HEK293 (cell line): ENCODE measurements at regions not wholly inside any gene's neighbourhood (a gene's known extent, or its start where the extent isn't known, plus 50 kb on each side); places are given as distances from the start of the nearest gene placed in this dataset.

Source experiments
- CTCF ChIA-PET: fragments of 350-600 bp; formaldehyde crosslinking; extraction: SDS; loops from one replicate; lab custom pipeline; 2021; ENCODE audit warnings: antibody characterized with exemption; lab: Yijun Ruan, JAX
- POLR2A ChIA-PET: fragments of 300-600 bp; formaldehyde crosslinking; extraction: SDS; loops from one replicate; lab custom pipeline; 2020; ENCODE audit warnings: antibody characterized with exemption, inconsistent platforms; lab: Yijun Ruan, JAX
- H3K27ac ChIP-seq: fragments of 200-500 bp; sonication (Bioruptor generic); 2 replicates; pipeline ENCODE4 v1.5.1; 2014; ENCODE audit warnings: low read depth, low read length, control low read depth, inconsistent platforms; ENCODE audit errors: extremely low read depth
- H3K36me3 ChIP-seq, 2 experiments: fragments of 200-500 bp in 1 of 2; sonication (Bioruptor generic) in 1 of 2; 1 replicate in 1 of 2; 2 replicates in 1 of 2; pipeline ENCODE4 v1.5.1; 2014 to 2017; ENCODE audit warnings: inconsistent platforms in 2 of 2, low read length in 2 of 2; ENCODE audit not compliant: control insufficient read depth in 2 of 2, insufficient read depth in 1 of 2
- H3K4me1 ChIP-seq: fragments of 200-500 bp; sonication (Bioruptor generic); 2 replicates; pipeline ENCODE4 v1.5.1; 2014; ENCODE audit warnings: mild to moderate bottlenecking, low read length, inconsistent platforms; ENCODE audit not compliant: control insufficient read depth, insufficient read depth
- H3K4me3 ChIP-seq: 2 replicates; pipeline ENCODE4 v1.5.1; 2011; ENCODE audit warnings: low read depth, mild to moderate bottlenecking, control low read depth, low read length, moderate library complexity
- H3K9me3 ChIP-seq: fragments of 200-500 bp; sonication (Bioruptor generic); 2 replicates; pipeline ENCODE4 v1.5.1; 2014; ENCODE audit warnings: low read depth, low read length, inconsistent platforms; ENCODE audit not compliant: control insufficient read depth, insufficient read depth
- HOXD13 ChIP-seq: sonication (generic); formaldehyde crosslinking; IDR thresholded peaks from 2 replicates; pipeline ENCODE4 v1.8.0; 2022; ENCODE audit warnings: missing genetic modification reagents, borderline replicate concordance
- SETDB1 ChIP-seq: IDR thresholded peaks from one replicate; pipeline ENCODE4 v1.6.1; 2017; ENCODE audit warnings: mild to moderate bottlenecking, low read length, moderate library complexity, mixed read lengths; ENCODE audit not compliant: insufficient read length
- TCF7L2 ChIP-seq: IDR thresholded peaks from 2 replicates; pipeline ENCODE4 v1.6.1; 2011; ENCODE audit warnings: low read depth, mild to moderate bottlenecking, inconsistent platforms, low read length, moderate library complexity, borderline replicate concordance
- ZFP69B ChIP-seq: fragments of 450-650 bp; formaldehyde crosslinking; IDR thresholded peaks from 2 replicates; pipeline ENCODE4 v1.5.1; 2016; ENCODE audit warnings: missing biosample characterization, missing genetic modification characterization
- ZNF112 ChIP-seq: fragments of 450-650 bp; formaldehyde crosslinking; IDR thresholded peaks from 2 replicates; pipeline ENCODE4 v1.5.0; 2017; ENCODE audit warnings: missing biosample characterization, missing genetic modification characterization
- ZNF121 ChIP-seq: fragments of 450-650 bp; formaldehyde crosslinking; IDR thresholded peaks from 2 replicates; pipeline ENCODE4 v1.5.1; 2016; ENCODE audit warnings: missing biosample characterization, missing genetic modification characterization
- ZNF157 ChIP-seq: fragments of 450-650 bp; formaldehyde crosslinking; IDR thresholded peaks from 2 replicates; pipeline ENCODE4 v1.5.1; 2016; ENCODE audit warnings: missing biosample characterization, missing genetic modification characterization
- ZNF16 ChIP-seq: fragments of 450-650 bp; formaldehyde crosslinking; IDR thresholded peaks from 2 replicates; pipeline ENCODE4 v1.5.1; 2016; ENCODE audit warnings: low read depth, missing biosample characterization, missing genetic modification characterization
- ZNF292 ChIP-seq: fragments of 450-650 bp; formaldehyde crosslinking; IDR thresholded peaks from 2 replicates; pipeline ENCODE4 v1.5.1; 2016; ENCODE audit warnings: low read depth, missing biosample characterization, missing genetic modification characterization, borderline replicate concordance
- ZNF302 ChIP-seq: fragments of 450-650 bp; formaldehyde crosslinking; IDR thresholded peaks from 2 replicates; pipeline ENCODE4 v1.5.1; 2016; ENCODE audit warnings: missing biosample characterization, missing genetic modification characterization, low read depth
- ZNF324 ChIP-seq: fragments of 450-650 bp; formaldehyde crosslinking; IDR thresholded peaks from 2 replicates; pipeline ENCODE4 v1.5.1; 2016; ENCODE audit warnings: missing biosample characterization, missing genetic modification characterization
- ZNF48 ChIP-seq: fragments of 450-650 bp; formaldehyde crosslinking; IDR thresholded peaks from 2 replicates; pipeline ENCODE4 v1.5.1; 2016; ENCODE audit warnings: missing biosample characterization, missing genetic modification characterization
- ZNF521 ChIP-seq: fragments of 450-650 bp; formaldehyde crosslinking; IDR thresholded peaks from 2 replicates; pipeline ENCODE4 v1.5.1; 2017; ENCODE audit warnings: missing biosample characterization, mild to moderate bottlenecking, missing genetic modification characterization
- ZNF530 ChIP-seq: fragments of 450-650 bp; formaldehyde crosslinking; IDR thresholded peaks from 2 replicates; pipeline ENCODE4 v1.5.1; 2016; ENCODE audit warnings: low read depth, missing biosample characterization, missing genetic modification characterization
- ZNF677 ChIP-seq: fragments of 450-650 bp; IDR thresholded peaks from 2 replicates; pipeline ENCODE4 v1.5.0; 2018; ENCODE audit warnings: missing biosample characterization, mild to moderate bottlenecking, missing genetic modification characterization, moderate library complexity
- ZNF791 ChIP-seq: fragments of 450-650 bp; formaldehyde crosslinking; IDR thresholded peaks from 2 replicates; pipeline ENCODE4 v1.5.1; 2016; ENCODE audit warnings: missing biosample characterization, missing genetic modification characterization
- ZNF830 ChIP-seq: fragments of 450-650 bp; IDR thresholded peaks from 2 replicates; pipeline ENCODE4 v1.5.0; 2018; ENCODE audit warnings: missing biosample characterization, missing genetic modification characterization, low read depth, mild to moderate bottlenecking, moderate library complexity
- TF ChIP-seq, protein P1 (sequence below): fragments of 450-650 bp; formaldehyde crosslinking; IDR thresholded peaks from 2 replicates; pipeline ENCODE4 v1.5.1; 2016; ENCODE audit warnings: missing biosample characterization, missing genetic modification characterization
- TF ChIP-seq, protein P2 (sequence below): fragments of 450-650 bp; formaldehyde crosslinking; IDR thresholded peaks from 2 replicates; pipeline ENCODE4 v1.5.1; 2016; ENCODE audit warnings: missing biosample characterization, missing genetic modification characterization, borderline replicate concordance
- TF ChIP-seq, protein P3 (sequence below): fragments of 450-650 bp; formaldehyde crosslinking; IDR thresholded peaks from 2 replicates; pipeline ENCODE4 v1.5.1; 2016; ENCODE audit warnings: missing biosample characterization, missing genetic modification characterization
- TF ChIP-seq, protein P4 (sequence below): fragments of 450-650 bp; formaldehyde crosslinking; IDR thresholded peaks from 2 replicates; pipeline ENCODE4 v1.5.1; 2016; ENCODE audit warnings: missing biosample characterization, missing genetic modification characterization
- TF ChIP-seq, protein P5 (sequence below): fragments of 450-650 bp; formaldehyde crosslinking; IDR thresholded peaks from 2 replicates; pipeline ENCODE4 v1.5.1; 2017; ENCODE audit warnings: missing biosample characterization, missing genetic modification characterization

DNA sequence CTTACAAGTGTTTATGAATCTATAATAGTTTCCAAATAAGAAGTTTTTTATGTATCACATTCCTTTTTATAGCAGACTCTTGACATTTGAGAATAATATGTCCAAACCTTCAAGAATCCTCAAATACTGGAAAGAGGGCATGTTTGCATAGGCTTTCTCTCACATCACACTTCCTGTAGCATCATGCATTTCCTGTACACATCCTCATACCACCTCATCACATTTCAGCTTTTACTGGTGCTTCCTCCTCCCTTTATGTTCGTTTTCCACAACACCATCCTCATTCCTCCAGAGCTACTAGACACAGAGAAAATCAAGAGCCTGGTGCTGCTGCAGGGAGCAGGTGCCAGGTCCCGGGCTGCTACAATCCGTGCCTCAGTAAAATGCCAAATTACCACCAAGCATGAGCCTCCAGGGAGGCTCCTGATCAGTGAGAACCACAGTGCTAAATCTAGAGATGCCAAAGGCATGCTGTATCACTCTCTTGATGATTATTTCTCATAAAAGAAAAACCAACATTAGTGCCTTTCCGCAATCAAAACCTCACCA lies 137.7 kb upstream of the CYP1B1 start:
- TF ChIP-seq ZNF157 (tag by site-specific recombination) (no peak), ZNF521 (no peak), ZNF292 (no peak), ZNF121 (tag by site-specific recombination) (no peak), ZNF530 (no peak), ZNF112 (tag by site-specific recombination) (no peak), ZNF48 (tag by site-specific recombination) (no peak), ZNF830 (tag by site-specific recombination) (no peak), TCF7L2 (no peak), ZNF677 (no peak), SETDB1 (no peak)
- TF ChIP-seq, protein P1, sequence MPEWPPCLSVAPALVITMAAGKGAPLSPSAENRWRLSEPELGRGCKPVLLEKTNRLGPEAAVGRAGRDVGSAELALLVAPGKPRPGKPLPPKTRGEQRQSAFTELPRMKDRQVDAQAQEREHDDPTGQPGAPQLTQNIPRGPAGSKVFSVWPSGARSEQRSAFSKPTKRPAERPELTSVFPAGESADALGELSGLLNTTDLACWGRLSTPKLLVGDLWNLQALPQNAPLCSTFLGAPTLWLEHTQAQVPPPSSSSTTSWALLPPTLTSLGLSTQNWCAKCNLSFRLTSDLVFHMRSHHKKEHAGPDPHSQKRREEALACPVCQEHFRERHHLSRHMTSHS (tag by site-specific recombination) = no peak
- TF ChIP-seq, protein P2, sequence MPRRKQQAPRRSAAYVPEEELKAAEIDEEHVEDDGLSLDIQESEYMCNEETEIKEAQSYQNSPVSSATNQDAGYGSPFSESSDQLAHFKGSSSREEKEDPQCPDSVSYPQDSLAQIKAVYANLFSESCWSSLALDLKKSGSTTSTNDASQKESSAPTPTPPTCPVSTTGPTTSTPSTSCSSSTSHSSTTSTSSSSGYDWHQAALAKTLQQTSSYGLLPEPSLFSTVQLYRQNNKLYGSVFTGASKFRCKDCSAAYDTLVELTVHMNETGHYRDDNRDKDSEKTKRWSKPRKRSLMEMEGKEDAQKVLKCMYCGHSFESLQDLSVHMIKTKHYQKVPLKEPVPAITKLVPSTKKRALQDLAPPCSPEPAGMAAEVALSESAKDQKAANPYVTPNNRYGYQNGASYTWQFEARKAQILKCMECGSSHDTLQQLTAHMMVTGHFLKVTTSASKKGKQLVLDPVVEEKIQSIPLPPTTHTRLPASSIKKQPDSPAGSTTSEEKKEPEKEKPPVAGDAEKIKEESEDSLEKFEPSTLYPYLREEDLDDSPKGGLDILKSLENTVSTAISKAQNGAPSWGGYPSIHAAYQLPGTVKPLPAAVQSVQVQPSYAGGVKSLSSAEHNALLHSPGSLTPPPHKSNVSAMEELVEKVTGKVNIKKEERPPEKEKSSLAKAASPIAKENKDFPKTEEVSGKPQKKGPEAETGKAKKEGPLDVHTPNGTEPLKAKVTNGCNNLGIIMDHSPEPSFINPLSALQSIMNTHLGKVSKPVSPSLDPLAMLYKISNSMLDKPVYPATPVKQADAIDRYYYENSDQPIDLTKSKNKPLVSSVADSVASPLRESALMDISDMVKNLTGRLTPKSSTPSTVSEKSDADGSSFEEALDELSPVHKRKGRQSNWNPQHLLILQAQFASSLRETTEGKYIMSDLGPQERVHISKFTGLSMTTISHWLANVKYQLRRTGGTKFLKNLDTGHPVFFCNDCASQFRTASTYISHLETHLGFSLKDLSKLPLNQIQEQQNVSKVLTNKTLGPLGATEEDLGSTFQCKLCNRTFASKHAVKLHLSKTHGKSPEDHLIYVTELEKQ (tag by site-specific recombination) = no peak
- Histone ChIP-seq H3K4me3 (no peak overlapping the region), H3K27ac (no peak overlapping the region), H3K9me3 (no peaks in the 10 kb centered on the region), H3K36me3 (no peaks in the 10 kb centered on the region), H3K4me1 (no peaks in the 10 kb centered on the region)
- ChIA-PET CTCF (no interaction called here), POLR2A (no interaction called here)

DNA sequence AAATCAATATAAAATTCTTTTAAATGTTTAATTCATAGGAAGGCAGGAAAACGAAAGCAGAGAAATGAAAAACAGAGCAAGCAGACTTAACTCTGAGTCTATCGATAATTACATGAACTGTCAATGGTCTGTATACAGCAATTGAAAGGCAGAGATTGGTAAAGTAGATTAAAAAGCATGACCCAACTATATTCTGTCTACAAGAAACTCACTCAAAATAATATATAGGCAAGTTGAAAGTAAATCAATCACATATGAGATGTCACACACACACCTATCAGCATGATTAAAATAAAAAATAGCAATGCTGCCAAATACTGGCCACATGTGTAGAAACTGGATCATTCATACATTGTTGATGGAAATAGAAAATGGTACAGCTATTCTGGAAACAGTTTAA lies 136.4 kb upstream of the CYP1B1 start:
- no peak overlapping the region for H3K27ac ChIP-seq
- TF ChIP-seq ZNF302 (tag by site-specific recombination) = no peak
- peak; percentile 97 for TF ChIP-seq SETDB1
- H3K9me3 ChIP-seq = no peaks in the 10 kb centered on the region
- no peaks in the 10 kb centered on the region for H3K36me3 ChIP-seq
- CTCF ChIA-PET = no interaction called here
- no peak overlapping the region for H3K4me3 ChIP-seq
- no peaks in the 10 kb centered on the region for H3K4me1 ChIP-seq
- POLR2A ChIA-PET = no interaction called here

DNA sequence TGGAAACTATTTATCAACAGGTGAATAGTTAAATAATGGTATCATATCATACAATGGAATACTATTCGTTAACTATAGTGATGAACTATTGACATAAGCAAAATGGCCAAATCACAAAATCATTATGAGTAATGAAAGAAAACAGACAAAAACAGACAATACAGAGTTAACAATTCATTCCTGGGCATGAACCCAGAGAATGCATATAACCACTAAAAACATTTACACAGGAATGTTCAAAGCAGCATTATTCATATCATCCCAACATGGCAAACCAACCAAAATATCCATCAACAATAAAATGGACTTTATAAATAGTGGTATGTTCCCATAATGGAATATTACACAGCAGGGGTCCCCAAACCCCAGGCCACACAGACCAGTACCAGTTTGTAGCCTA lies 131.2 kb upstream of the CYP1B1 start:
- CTCF ChIA-PET = no interaction called here
- H3K36me3 ChIP-seq = no peaks in the 10 kb centered on the region
- no peak overlapping the region for H3K27ac ChIP-seq
- POLR2A ChIA-PET = no interaction called here
- no peaks in the 10 kb centered on the region for H3K9me3 ChIP-seq
- no peak overlapping the region for H3K4me3 ChIP-seq
- no peaks in the 10 kb centered on the region for H3K4me1 ChIP-seq
- no peak for TF ChIP-seq ZNF791 (tag by site-specific recombination)
- TF ChIP-seq, protein P3, sequence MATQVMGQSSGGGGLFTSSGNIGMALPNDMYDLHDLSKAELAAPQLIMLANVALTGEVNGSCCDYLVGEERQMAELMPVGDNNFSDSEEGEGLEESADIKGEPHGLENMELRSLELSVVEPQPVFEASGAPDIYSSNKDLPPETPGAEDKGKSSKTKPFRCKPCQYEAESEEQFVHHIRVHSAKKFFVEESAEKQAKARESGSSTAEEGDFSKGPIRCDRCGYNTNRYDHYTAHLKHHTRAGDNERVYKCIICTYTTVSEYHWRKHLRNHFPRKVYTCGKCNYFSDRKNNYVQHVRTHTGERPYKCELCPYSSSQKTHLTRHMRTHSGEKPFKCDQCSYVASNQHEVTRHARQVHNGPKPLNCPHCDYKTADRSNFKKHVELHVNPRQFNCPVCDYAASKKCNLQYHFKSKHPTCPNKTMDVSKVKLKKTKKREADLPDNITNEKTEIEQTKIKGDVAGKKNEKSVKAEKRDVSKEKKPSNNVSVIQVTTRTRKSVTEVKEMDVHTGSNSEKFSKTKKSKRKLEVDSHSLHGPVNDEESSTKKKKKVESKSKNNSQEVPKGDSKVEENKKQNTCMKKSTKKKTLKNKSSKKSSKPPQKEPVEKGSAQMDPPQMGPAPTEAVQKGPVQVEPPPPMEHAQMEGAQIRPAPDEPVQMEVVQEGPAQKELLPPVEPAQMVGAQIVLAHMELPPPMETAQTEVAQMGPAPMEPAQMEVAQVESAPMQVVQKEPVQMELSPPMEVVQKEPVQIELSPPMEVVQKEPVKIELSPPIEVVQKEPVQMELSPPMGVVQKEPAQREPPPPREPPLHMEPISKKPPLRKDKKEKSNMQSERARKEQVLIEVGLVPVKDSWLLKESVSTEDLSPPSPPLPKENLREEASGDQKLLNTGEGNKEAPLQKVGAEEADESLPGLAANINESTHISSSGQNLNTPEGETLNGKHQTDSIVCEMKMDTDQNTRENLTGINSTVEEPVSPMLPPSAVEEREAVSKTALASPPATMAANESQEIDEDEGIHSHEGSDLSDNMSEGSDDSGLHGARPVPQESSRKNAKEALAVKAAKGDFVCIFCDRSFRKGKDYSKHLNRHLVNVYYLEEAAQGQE (tag by site-specific recombination) = no peak
- no peak for TF ChIP-seq ZNF157 (tag by site-specific recombination)
- no peak for TF ChIP-seq ZFP69B (tag by site-specific recombination)
- TF ChIP-seq, protein P4, sequence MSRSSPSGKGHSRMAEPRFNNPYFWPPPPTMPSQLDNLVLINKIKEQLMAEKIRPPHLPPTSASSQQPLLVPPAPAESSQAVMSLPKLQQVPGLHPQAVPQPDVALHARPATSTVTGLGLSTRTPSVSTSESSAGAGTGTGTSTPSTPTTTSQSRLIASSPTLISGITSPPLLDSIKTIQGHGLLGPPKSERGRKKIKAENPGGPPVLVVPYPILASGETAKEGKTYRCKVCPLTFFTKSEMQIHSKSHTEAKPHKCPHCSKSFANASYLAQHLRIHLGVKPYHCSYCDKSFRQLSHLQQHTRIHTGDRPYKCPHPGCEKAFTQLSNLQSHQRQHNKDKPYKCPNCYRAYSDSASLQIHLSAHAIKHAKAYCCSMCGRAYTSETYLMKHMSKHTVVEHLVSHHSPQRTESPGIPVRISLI (tag by site-specific recombination) = no peak
- no peak for TF ChIP-seq HOXD13 (CRISPR knock-in tag)
- TF ChIP-seq ZNF16 (tag by site-specific recombination) = no peak
- TF ChIP-seq, protein P5, sequence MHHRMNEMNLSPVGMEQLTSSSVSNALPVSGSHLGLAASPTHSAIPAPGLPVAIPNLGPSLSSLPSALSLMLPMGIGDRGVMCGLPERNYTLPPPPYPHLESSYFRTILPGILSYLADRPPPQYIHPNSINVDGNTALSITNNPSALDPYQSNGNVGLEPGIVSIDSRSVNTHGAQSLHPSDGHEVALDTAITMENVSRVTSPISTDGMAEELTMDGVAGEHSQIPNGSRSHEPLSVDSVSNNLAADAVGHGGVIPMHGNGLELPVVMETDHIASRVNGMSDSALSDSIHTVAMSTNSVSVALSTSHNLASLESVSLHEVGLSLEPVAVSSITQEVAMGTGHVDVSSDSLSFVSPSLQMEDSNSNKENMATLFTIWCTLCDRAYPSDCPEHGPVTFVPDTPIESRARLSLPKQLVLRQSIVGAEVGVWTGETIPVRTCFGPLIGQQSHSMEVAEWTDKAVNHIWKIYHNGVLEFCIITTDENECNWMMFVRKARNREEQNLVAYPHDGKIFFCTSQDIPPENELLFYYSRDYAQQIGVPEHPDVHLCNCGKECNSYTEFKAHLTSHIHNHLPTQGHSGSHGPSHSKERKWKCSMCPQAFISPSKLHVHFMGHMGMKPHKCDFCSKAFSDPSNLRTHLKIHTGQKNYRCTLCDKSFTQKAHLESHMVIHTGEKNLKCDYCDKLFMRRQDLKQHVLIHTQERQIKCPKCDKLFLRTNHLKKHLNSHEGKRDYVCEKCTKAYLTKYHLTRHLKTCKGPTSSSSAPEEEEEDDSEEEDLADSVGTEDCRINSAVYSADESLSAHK (tag by site-specific recombination) = no peak
- TF ChIP-seq ZNF324 (tag by site-specific recombination) = no peak
